ENCODE measurements at regions not wholly inside any gene's neighbourhood (a gene's known extent, or its start where the extent isn't known, plus 50 kb on each side); places are given as distances from the start of the nearest gene placed in this dataset.

DNA sequence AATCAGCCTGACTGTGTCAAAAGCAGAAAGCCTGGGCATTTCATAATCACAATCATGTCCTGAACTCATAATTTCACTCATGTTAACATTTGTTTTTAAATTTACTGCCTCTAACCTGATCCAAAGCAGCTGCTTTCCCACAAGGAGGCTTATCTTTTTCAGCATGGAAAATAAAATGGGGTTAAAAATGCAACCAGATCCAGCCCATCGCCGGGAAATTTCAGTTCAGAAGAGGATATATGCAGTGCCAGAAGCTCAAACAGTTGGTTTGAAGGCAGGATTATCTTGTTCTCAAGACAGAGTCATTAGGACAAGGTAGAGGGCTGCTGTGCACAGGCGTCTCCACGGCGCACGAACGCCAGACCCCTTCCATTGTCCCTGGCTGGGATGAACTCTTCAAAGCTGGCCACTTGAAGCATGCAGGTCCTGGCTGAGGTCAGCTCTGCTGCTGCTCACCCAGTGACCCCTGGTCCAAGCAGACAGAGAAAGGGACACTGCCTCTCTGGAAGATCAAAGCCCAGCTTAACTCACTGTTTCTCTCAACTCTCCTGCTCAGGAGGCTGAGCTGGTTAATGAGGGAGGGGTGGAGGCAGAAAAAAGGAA lies 191.1 kb upstream of the HEY2 start:
- TF ChIP-seq POLR2A (IDR thresholded peaks at IDR 0.05; ENCODE audit: low read length) (no peak), GATA1 (IDR thresholded peaks at IDR 0.05; ENCODE audit: low read depth, low read length) (no peak)
